HG03469 (cell line): ENCODE measurements at regions not wholly inside any gene's neighbourhood (a gene's known extent, or its start where the extent isn't known, plus 50 kb on each side); places are given as distances from the start of the nearest gene placed in this dataset.

Experiments used
- ATAC-seq: cut with Tn5 transposase; IDR thresholded peaks from one replicate; pipeline ENCODE4 v1.9.1; 2021; ENCODE audit warnings: mild to moderate bottlenecking, moderate library complexity, moderate number of reproducible peaks; ENCODE audit not compliant: unreplicated experiment

DNA sequence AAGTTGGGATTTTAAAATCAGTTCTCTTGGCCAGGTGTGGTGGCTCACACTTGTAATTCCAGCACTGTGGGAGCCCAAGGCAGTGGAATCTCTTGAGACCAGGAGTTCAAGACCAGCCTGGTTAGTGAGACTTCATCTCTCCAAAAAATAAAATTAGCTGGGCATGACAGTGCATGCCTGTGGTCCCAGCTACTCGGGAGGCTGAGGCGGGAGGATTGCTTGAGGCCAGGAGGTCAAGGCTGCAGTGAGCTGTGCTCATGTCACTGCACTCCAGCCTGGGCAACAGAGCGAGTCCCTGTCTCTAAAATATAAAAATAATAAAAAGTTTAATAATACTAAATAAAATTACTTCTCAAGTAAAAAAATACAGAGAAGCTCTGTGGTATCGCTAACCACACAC lies 77.5 kb downstream of the FOXA2 start:
- ATAC-seq: no peak

DNA sequence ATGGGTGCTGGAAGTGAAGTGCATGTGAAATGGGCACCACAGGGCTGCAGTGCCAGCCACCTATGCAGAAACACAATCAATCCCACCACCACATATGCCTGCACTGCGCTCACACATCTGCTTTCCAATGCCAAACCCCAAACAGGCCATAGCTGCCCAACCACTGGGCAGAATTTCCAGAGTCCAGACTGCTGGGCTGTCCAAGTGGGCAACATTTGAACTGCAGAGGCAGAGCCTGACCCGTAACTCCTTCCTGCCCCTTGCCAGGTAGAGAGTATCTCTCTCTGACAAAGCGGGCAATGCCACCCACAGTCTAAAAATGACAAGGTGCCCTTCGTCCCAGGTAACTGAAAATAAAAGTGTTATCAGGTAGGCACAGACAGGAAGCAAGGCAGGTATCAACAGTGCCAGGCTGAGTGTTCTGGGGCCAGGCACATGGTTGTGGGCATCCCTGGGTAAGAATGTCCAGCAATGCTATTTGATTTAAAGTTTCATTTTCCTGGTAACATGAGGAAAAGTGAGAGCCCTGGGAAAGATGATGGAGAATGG lies 79.5 kb downstream of the FOXA2 start:
- no peak for ATAC-seq

DNA sequence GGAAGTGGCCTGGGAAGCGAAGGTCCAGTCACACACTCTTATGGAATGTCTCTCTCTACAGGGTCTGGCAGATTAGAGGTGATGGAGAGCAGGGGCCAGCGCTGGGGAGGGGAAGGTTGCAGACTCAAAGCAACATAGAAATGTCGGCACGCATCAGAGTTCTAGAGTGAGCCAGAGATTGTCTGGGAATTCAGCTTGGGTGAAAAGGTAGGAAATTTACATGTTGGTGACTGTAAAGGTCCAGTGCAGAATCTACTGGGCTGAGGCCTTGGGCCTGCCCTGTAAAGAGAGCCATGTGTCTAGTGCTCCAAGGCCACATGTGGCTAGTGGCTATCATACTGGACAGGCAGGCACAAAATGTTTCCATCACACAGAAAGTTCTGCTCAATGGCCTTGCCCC lies 80.8 kb downstream of the FOXA2 start:
- ATAC-seq: no peak

DNA sequence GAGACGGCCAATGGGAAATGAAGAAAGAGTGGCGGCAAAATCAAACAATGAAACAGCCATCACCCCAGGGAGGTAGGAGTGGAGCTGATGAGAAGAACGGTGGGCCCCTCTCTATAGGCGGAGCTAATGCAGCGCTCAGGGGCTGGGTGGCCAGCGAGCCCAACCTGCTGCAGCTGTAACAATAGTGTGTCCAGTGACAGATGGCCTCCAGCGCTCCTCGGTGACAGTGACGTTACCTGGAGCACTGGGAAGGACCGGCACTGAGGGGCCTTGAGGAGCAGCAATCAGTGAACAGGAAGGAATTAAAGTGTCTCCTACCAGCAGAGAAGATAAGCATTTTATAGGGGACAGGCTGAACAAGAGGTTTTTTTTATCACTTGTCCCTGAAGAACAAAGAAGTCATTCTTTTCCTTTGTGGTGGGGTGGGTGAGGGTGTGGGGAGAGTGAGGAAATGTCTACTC lies 81.6 kb downstream of the FOXA2 start:
- ATAC-seq: no peak

DNA sequence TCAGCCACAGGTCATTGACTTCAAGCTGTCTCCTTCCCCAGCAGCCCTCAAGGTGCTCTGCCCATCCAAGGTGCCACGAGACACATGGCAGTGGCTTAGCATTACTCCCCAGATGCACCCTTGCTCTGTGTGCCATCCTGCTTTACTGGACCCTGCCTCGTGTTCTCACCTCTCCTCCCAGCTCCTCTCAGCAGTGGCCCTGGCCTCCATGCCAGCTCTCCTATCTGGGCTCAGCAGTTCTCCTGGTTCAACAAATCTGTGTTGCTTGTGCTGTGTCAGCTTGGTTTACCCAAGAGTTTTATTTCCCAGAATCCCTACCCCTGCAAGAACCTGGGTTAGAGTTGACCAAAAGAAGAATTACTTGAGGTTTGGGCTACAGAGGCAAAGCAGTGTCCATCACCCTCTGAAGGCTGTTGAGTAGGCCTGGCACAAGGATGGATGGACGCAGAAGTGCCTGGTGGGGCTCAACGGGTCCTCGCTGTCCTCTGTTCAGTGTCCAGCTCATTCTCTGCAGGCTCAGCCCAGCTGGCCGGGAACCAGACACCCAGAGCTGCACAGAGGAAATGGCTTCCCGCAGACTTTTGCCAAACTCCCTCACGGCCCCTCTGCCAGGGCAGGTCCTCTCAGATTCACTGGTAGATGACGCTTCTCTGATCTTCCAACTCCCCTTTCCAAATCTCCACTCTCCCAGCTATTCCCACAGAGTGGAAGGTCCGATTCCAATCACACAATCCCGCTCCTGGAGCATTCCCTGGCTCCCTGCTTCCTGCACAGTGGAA lies 82.6 kb downstream of the FOXA2 start:
- ATAC-seq: no peak

DNA sequence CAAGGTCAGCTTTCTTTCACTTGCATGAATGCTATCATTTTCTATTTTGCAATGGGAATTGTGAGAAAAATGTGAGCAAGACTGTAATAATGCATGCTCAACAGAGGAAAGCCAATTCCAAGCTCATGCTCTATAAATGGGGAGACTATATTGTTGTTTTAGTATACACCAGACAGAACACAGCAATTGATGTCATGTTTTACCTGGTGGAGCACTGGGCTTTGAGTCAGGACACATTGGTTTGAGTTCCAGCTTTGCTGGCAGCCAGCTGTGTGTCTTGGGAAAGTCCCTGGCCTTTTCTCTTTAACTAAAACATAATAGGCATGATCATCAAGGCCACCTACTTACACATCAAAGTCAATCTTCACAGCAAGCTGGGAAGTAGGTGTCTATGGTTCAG lies 83.3 kb downstream of the FOXA2 start:
- ATAC-seq: no peak

DNA sequence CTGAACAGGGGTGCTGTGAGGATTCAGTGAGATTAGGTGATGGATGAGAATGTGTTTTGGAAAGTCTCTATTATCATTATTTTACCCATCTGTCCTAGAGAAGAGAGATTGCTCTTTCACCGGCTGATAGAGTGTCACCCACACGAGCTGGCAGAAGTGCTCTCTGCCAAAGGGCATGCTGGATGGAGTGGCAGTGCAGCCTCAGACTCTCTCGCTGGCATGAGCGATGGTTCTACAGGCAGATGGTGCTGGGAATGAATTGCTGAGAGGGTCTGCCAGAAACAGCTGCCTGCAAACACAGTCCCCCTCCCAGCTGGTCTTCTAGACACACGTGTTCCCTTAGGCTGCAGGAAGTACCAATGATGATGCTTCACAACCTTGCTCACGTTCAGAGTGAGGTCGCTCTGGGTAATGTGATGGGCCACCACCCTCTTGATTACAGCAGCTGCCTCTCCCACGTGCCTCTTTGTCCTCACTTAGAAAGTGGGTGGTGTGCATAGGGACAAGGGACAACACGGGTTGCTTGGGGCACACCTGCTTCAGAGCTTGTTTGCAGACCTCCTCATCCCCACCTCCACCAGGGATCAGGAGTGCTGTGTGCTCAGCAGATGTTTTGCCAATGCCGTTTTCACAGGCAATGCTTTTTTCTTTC lies 84.7 kb downstream of the FOXA2 start:
- no peak for ATAC-seq

DNA sequence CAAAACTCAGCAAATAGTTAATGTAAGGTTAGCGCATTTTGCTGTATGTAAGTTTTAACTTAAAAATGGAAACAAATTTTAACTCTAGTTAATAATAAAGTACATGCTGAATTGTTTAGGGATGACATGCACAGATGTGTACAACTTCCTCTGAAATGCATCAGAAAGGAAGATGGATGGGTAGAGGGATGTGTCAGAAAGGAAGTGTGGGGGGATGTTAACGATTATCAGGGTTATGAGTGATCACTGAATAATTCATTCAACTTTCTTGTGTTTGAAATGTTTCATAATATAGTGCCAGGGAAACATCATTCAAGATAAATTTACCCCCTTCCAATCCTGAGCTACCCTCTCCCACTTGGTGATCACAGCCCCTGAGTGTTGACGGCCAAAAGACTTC lies 87.6 kb downstream of the FOXA2 start:
- ATAC-seq: no peak

DNA sequence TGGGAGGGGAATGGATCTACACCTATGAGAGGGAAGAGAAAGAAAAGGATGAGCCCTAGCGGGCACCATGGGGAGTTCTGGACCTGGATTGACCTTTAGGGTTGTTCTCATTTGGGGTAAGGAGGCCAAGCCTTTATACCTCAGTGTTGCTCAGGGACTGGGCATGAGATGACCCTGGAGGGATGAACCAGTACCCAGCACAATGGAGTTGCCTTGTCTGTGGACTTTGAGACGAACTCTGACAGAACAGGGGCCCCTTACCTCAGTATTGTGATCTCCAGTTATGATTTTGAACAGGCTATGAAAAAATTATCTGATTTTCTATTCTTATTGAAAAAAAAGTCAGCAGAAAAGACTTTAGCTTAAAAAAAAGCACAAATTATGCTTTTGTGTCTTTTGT lies 88.6 kb downstream of the FOXA2 start:
- no peak for ATAC-seq

DNA sequence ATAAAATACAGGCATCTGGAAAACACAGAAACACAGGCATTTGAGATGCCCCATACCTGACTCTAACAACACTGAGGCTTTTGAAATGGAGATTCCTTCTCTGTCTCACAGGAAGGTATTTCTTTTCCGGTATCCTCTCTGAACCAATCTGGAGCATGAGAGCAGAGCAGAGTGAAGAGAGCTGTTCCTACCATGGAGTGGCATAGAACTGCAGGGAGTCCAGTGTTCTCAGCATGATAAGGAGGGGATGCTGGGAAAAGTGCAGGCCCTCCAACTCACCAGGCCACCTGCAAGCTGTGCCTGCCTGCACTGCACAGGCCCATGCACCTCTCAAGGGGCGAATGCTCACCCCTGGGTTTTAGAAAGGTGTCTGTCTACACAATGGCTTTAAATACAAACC lies 89.2 kb downstream of the FOXA2 start:
- no peak for ATAC-seq

DNA sequence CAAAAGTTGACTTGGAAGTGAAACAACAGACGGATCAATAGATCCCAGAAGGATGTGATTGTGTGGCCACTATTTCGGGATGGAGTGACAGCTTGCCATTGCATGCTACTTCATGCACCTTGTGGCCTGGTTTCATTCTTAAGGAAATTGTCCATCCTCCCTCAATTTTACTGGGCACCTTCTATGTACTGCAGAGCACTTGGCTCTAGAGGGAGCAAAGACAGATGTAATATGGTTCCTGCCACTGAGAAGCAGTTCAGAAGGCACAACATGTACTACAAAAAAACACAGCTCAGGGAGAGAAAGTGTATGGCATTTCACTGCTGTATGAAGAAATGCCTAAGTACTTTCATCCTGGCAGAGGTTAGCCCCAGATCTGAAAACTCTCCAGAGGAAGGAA lies 91.9 kb downstream of the FOXA2 start:
- ATAC-seq: no peak

DNA sequence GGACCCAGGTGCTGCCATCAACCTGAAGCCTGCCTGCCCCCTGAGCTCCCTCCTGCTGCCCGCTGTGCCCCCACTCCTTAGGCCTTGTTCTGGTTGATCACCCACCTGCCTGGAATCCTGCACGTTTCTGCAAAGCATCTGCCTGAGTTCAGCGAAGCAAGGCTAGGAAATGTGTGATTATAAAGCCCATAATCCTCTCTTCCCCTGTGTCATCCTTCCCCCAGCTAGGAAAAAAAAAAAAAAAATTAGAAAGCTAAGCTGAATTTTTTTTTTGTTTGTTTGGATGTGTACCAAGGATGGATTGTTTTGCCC lies 93.2 kb downstream of the FOXA2 start:
- no peak for ATAC-seq

DNA sequence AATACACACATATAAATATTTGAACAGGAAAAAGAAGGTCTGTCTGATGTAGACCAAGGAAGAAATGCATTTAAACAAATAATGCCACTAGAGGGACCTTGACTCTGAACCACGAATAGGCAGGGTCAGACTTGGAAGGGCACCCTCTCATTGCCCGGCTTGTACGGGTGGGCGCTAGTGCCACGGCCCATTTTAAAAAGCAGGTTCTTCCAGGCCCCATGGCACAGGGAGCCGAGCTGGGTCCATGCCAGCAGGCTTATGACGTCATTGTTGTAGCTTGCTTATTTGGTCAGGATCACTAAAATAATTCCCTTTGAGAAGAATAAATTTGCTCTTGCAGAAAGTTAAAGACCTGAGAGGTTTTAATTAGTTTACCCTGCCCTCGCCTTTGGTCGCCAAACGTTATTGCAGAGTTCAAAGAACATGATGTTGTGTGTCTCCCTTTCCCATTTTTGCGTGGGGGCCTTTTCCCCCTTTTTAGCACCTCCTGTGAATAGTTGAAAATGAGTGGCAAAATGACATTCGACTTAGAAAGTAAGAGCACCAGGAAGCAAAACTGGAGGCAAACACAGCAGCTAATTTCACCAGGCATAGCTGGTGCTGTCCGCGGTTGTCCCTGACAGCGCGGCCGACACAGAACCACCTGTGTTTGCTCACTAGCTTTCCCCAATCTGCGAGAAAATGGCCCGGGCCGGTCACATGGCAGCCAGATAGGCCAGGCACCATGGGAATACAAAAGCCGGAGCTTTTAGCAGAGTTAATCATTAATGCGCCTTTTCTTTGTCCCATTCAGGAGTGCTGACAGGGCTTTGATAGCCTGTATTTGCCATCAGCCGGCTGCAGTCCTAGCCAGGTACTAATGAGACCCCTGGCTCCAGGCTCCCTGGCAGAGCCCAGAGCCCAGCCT lies 93.8 kb downstream of the FOXA2 start:
- no peak for ATAC-seq

DNA sequence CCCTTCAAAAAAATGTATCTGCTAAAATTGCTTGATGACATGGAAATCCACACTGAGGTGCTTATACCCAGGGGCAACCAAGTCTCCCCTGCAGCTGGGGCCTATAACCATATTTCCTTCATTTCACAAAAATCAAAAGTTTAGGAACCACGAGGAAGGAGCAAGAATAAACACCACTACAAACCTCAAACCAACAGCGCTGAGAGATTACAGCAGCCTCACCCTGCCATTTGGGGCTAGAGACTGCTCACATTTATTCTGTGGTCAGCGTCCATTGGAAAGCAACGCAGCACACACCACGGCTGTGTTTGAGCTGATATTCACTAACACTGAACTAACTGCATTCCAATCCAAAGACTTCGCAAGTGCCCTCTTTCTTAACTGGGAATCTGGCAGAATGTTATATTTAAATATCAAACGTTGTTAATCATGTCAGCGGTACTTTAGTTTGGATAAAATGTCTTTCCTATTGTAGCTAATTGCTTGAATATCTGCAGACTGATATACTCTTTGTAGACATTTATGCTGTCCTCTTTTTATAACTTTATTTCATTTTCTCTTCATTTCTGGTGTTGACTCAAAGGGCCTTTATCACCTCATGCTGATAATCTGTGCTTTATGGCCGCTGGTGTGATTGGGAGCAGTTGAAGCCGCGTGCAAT lies 94.6 kb downstream of the FOXA2 start:
- no peak for ATAC-seq

DNA sequence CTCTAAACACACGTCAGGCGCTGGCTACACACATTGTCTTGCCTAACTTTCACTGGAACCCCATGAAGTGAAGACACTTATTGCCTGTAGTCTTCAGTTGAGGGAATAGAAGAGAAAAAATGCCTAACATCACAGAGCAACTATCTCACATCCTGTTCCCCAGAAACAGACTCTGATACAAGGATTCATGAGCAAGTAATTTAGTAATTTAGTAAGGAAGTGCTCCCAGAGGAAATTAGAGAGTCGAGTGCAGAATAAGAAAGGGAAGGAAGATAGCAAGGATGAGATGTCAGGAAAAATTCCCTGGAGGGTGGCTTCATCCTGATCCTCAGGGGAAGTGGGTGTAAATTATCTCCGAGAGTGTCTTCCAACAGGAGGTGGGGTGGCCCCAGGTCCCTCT lies 104.0 kb downstream of the FOXA2 start:
- ATAC-seq: no peak

DNA sequence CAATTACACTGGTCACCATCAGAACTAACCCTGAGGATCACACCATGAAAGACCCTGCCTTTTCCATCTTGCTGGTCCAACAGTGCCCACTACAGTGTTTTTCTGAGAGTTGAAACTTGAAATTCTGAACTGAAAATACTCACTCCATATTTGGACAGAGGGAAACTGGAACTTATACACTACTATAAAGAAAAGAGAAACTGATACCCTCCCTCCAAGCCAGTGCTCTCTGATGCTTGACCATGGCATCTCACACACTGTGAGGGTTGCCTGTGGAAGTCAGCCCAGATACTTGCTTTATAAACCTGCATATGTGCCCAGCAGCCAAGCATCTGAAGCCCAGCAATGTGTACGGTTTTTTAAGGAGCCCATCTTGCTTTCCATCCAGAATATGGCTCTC lies 108.7 kb downstream of the FOXA2 start:
- ATAC-seq: no peak

DNA sequence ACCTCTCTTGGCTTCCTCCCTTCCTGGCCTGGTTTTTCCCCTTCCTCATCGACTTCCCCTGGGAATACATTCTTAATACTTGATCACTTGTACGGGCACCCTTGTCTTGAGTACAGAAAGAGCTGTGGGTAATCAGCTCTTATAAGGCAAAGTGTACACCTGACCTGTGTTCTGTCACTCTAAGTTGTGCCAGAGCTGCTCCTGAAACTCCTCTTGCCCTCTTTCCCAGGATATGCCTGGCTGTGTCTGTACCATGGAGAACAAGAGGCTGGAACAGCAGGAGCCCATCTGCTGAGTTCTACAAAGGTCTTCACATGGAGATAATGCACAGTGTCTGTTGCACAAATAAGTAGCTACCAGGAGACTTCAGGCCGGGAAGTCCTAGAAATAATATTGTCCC lies 110.1 kb downstream of the FOXA2 start:
- no peak for ATAC-seq

DNA sequence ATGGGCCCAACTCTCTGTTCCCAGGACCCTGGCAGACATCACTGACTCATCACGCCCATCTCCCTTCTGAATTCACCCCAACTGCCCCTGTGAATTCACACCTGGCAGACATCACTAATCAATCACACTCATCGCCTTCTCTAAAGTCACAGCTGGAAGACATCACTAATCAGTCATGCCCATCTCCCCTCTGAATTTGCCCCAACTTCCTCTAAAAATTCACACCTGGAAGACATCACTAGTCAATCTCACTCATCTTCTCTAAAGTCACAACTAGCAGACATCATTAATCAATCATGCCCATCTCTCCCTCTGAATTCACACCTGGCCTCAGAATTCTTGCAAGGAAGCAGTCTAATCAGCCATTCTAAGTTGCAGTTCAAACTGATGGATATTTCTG lies 111.1 kb downstream of the FOXA2 start:
- ATAC-seq: no peak

DNA sequence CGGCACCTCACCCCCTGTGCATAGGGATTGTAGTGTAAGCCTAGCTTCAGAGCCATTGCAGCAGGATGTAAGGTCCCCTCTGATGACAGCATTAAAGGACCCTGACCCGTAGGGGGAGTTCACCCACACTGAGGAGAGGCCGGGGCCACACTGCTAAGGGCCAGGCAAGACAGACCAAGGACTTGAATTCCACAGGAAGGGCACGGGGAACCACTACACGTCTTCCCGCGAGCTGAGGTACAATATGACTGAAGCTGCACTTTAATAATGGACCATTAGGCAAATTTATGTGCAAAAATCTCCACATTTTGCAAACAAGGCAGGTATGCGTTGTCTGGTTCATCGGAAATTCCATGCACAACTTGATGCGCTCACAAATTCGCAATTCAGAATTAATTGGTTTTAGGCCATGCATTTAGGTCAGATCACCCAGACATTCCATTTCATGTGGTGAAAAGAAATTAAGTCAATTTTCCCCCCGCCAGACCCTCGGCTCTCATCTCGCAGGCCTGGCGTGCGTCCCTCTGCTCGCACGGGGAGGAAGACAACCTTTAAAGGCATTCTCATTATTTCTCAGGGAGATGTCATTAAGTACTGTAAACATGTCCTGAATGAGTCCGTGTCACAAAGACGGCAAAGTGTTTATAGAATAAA lies 111.8 kb downstream of the FOXA2 start:
- ATAC-seq: no peak

DNA sequence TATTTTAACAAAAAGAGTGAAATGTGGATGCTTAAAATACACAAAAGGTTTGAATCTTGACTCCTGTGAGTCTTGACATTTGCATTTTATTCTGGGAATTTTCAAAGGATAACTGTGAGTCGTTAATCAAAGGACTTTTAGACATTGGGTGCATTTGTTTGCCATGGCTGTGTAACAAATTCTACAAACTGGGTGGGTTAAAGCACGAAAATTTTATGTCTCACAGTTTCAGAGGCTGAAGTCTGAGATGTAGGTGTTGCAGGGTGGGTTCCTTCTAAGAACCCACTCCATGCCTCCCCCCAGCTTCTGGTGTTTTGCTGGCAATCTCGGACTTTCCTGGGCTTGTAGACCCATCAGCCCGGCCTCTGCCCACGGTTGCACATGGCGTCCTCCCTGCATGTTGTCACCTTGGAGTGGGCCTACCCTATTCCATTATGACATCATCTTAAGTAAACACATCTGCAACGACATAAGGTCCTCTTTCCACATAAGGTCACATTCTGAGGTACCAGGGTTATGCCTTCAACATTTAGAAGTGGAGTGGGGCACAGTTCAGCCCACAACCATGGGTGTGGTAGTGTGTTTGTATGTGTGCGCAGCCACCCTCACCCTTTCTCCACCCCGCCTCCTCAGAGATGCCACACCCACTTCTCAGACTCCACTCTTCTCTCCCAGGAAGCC lies 113.1 kb downstream of the FOXA2 start:
- no peak for ATAC-seq
